ENCODE measurements at regions not wholly inside any gene's neighbourhood (a gene's known extent, or its start where the extent isn't known, plus 50 kb on each side); places are given as distances from the start of the nearest gene placed in this dataset.

- no peak for TF ChIP-seq HDGF (IDR thresholded peaks at IDR 0.05; ENCODE audit: borderline replicate concordance)
- TF ChIP-seq LEF1 (IDR thresholded peaks at IDR 0.05; ENCODE audit: borderline replicate concordance): no peak
- no peak for TF ChIP-seq TARDBP (IDR thresholded peaks at IDR 0.05)
- TF ChIP-seq SP1 (IDR thresholded peaks at IDR 0.05): no peak
- no peak for TF ChIP-seq BHLHE40 (IDR thresholded peaks at IDR 0.05; ENCODE audit: borderline replicate concordance)
- TF ChIP-seq FOXK2 (IDR thresholded peaks at IDR 0.05): no peak
- no peak for TF ChIP-seq FOXM1 (IDR thresholded peaks at IDR 0.05; ENCODE audit: borderline replicate concordance)
- no peak for TF ChIP-seq PKNOX1 (IDR thresholded peaks at IDR 0.05)
- no peak for TF ChIP-seq SUZ12 (IDR thresholded peaks at IDR 0.05)
- TF ChIP-seq CTBP1 (IDR thresholded peaks at IDR 0.05; ENCODE audit: borderline replicate concordance): no peak
- TF ChIP-seq ZNF384 (IDR thresholded peaks at IDR 0.05): no peak
- TF ChIP-seq NFRKB (IDR thresholded peaks at IDR 0.05): no peak
Observed at GRCh38 chr9:134546246-134546731, 95.3 kb upstream of the COL5A1 start.
